ENCODE measurements at regions not wholly inside any gene's neighbourhood (a gene's known extent, or its start where the extent isn't known, plus 50 kb on each side); places are given as distances from the start of the nearest gene placed in this dataset.

DNA sequence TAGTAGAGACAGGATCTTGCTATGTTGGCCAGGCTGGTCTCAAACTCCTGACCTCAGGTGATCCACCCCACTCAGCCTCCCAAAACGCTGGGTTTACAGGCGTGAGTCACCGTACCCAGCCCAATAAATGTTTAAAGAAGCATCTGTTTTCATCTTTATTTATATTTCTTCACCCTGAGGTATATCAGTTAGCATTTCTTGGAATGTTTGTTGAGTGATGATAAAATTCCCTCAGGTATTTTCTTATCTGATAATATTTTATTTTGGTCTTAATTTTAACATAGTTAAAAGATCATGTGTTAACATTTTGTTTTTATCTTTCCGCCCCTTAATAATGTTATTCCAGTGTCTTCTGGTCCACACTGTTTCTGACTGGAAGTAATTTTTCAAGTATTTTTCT lies 839.6 kb upstream of the CDH10 start:
- Histone ChIP-seq H3K14ac (ENCODE audit: insufficient read length) (no peak overlapping the region), H4K20me1 (replicated peaks in 1 of 2; ENCODE audit: control insufficient read depth in 1 of 2, insufficient read depth in 2 of 2, low read length in 2 of 2) (no peaks in the 10 kb centered on the region), H2BK20ac (ENCODE audit: low read length) (no peak overlapping the region), H3K27ac (ENCODE audit: low read depth, low read length) (no peak overlapping the region), H3K9ac (replicated peaks in 1 of 4; ENCODE audit: extremely low read depth in 1 of 4, low read depth in 3 of 4, low read length in 3 of 4) (no peak overlapping the region), H3K56ac (replicated peaks; ENCODE audit: insufficient read length, low read depth, low read length) (no peak overlapping the region), H4K91ac (replicated peaks; ENCODE audit: insufficient read length, low read length) (no peak overlapping the region), H3K4me3 (ENCODE audit: extremely low read depth in 1 of 4, insufficient read depth in 2 of 4, low read depth in 3 of 4, low read length in 4 of 4) (no peak overlapping the region), H2BK12ac (ENCODE audit: low read depth, low read length) (no peak overlapping the region), H2AK5ac (ENCODE audit: low read depth, low read length) (no peak overlapping the region), H4K5ac (ENCODE audit: insufficient read length, low read depth, low read length) (no peak overlapping the region), H2AFZ (ENCODE audit: low read length) (no peak overlapping the region), H2BK5ac (ENCODE audit: low read depth, low read length) (no peak overlapping the region), H3K36me3 (ENCODE audit: control insufficient read depth in 2 of 4, insufficient read depth in 4 of 4, low read length in 3 of 4) (no peaks in the 10 kb centered on the region), H3K27me3 (replicated peaks in 1 of 4; ENCODE audit: control insufficient read depth in 3 of 4, extremely low read depth in 1 of 4, insufficient read depth in 3 of 4, low read length in 3 of 4) (no peaks in the 10 kb centered on the region), H3K4me2 (ENCODE audit: insufficient read depth in 1 of 2, low read depth in 2 of 2, low read length in 2 of 2) (no peak overlapping the region), H3K79me1 (ENCODE audit: low read depth, low read length) (no peaks in the 10 kb centered on the region), H3K23me2 (ENCODE audit: low read depth, low read length) (no peaks in the 10 kb centered on the region), H3K18ac (ENCODE audit: extremely low read depth, low read length) (no peak overlapping the region), H4K8ac (ENCODE audit: extremely low read depth, insufficient read depth, low read length) (no peak overlapping the region), H2BK15ac (ENCODE audit: low read length) (no peak overlapping the region), H3K4me1 (replicated peaks in 1 of 4; ENCODE audit: control insufficient read depth in 3 of 4, insufficient read depth in 4 of 4, low read length in 3 of 4) (no peaks in the 10 kb centered on the region), H3K79me2 (ENCODE audit: control insufficient read depth in 1 of 2, insufficient read depth in 2 of 2, low read length in 2 of 2) (no peaks in the 10 kb centered on the region), H3K4ac (replicated peaks; ENCODE audit: insufficient read length, low read depth, low read length) (no peak overlapping the region), H3K23ac (ENCODE audit: insufficient read length) (no peak overlapping the region), H2BK120ac (replicated peaks; ENCODE audit: low read depth, low read length) (no peak overlapping the region), H3K9me3 (ENCODE audit: insufficient read depth in 2 of 2, low read depth in 1 of 2, low read length in 1 of 2) (no peaks in the 10 kb centered on the region)
- POLR2A ChIA-PET (ENCODE audit: partially characterized antibody) = no interaction called here
- WGBS, 2 experiments (ENCODE audit: extremely low coverage in 1 of 2, insufficient coverage in 1 of 2, insufficient read length in 1 of 2, insufficient replicate concordance in 2 of 2, low coverage in 1 of 2, low lambda C conversion rate in 2 of 2, missing lambda C conversion rate in 1 of 2) = 96% methylated on average over 4 of the region's 4 CpGs; no CpG with 5 or more reads in 1 of the 2 experiments
- no peak for TF ChIP-seq RNF2 (IDR thresholded peaks at IDR 0.05; ENCODE audit: borderline replicate concordance, low read depth, low read length, missing control alignments, poor library complexity, severe bottlenecking)
- TF ChIP-seq, protein P1, sequence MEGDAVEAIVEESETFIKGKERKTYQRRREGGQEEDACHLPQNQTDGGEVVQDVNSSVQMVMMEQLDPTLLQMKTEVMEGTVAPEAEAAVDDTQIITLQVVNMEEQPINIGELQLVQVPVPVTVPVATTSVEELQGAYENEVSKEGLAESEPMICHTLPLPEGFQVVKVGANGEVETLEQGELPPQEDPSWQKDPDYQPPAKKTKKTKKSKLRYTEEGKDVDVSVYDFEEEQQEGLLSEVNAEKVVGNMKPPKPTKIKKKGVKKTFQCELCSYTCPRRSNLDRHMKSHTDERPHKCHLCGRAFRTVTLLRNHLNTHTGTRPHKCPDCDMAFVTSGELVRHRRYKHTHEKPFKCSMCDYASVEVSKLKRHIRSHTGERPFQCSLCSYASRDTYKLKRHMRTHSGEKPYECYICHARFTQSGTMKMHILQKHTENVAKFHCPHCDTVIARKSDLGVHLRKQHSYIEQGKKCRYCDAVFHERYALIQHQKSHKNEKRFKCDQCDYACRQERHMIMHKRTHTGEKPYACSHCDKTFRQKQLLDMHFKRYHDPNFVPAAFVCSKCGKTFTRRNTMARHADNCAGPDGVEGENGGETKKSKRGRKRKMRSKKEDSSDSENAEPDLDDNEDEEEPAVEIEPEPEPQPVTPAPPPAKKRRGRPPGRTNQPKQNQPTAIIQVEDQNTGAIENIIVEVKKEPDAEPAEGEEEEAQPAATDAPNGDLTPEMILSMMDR (IDR thresholded peaks at IDR 0.05; ENCODE audit: control extremely low read depth in 1 of 3, insufficient read depth in 1 of 3, low read depth in 1 of 3, low read length in 3 of 3) = no peak
- CTCF ChIA-PET (ENCODE audit: partially characterized antibody) = no interaction called here
- DNase-seq (ENCODE audit: low read depth in 1 of 2, low spot score in 2 of 2) (no peak), FAIRE-seq (no peak)

Data from H1 (cell line).